ELF-1 (cell line): ENCODE measurements at regions not wholly inside any gene's neighbourhood (a gene's known extent, or its start where the extent isn't known, plus 50 kb on each side); places are given as distances from the start of the nearest gene placed in this dataset.

Experiments used
- DNase-seq: peaks from one replicate; pipeline ENCODE4 v3.0.0-alpha.2; 2016; ENCODE audit warnings: low read depth, low spot score

DNA sequence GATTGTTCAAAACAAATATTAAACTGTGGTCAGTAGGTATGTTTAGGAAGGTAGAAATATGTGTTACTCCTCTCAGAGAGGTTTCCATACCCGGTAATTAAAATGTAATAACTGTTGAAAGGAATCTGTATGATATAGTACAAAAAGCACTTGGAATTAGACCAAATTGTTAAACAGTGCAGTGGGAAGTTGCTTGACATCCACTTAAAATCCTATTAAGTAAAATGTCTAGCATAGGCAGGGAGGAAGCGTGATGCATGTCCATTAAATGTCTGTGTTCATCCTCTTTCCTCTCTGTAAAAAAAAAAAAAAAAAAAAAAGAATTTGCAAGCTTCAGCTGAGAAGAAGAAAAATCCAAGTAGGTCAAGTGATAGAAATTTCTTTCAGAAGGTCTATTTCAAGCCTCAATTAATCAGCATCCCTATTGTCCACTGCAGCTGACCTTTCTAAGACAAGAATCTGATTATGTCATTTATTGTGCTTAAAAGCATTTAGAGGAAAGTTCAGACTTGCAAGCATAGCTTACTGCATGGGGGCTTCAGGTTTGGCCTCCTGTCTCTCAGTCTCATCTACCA lies 265.6 kb upstream of the RGS6 start:
- no peak for DNase-seq

DNA sequence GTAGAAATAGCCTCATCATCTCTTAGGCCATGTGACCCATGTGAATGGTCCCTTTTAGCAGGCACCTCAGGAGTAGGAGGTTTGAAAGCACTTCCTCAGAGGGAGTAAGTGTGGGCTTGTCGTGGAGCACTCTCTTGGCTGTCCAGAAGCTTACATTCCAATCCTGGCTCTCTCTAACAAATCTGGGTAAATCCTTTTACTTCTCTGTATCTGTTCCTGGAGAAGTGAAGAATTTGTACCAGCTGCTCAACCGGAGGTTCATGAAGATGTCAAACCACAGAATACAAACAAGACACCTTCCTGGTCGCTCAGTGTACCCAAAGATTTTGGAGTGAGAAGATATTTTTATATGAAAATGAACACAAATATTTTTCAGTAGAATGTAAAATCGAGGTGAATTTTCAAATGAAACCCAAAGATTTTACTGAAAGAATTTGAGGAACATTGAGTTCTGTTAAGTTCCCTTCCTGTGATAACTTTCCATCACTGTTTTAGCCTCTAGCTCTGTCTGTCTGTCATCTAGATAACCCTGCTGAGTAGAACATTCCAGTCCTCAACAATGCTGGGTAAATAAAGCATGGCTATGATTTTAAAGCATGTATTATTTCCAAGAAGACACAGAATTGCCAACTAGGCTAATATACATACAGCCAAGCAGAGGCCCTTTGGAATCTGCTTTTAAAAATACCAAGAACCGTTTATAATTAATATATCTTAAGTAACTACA lies 263.9 kb upstream of the RGS6 start:
- no peak for DNase-seq

DNA sequence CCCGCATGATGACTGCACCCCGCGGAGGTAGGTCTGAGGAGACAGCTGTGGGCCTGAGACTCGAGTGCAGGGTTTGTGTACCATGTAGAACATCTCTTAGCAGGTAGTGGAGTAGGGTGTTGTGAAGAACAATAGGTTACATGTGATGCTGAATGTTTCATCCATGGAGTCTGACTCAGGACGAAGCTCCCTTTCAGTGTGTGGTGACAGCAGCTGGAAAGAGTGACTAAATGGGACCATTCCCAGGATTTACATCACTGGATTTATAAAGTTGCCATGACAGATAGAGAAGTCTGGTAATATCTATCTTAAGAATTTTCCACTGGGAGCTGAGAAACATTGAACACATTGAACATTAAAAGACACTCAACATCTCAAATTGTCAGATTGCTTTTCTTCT lies 259.6 kb upstream of the RGS6 start:
- DNase-seq, result no peak

DNA sequence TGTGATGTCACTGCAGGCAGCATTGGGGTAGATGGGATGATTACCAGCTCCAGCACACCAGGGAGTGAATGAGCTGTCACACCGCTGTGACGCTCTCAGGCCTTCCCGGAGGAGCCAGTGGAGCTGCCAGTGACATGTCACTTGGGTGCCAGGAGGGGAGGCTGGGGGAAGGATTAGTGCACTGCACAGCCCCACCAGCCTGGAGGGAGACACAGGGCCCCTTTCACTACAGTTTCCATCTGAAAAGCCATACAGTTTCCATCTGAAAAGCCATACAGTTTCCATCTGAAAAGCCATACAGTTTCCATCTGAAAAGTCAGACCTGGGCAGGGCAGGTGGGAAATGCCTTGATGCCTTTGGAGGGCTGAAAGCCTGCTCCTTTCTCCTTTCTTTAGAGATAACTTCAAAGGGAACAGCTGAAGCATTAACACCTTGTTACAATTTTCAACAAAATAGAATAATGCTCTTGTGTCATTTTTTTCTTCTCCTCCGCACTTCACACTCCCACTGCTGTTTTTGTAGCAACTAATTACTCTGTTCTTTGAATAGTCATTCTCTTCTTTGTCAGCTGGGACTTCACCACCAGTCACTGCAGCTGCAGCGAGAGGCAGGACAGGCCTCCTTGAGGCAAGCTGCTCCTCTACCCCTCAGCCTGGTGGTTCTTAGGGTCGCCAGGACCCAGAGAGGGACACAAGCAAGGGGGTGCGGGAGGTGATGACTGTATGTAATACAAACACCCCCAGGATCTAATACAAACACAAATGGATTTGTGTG lies 256.9 kb upstream of the RGS6 start:
- peak; percentile 81 for DNase-seq

DNA sequence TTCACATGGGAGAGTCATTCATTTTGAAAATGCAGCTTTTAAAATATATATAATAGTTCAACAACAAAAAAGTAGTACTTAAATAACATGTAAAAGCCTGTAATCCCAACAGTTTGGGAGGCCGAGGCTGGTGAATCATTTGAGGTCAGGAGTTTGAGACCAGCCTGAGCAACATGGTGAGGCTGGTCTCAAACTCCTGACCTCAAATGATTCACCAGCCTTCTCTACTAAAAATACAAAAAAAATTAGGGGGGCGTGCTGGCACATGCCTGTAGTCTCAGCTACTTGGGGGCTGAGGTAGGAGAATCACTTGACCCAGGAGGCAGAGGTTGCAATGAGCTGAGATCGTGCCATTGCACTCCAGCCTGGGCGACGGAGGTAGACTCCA lies 256.3 kb upstream of the RGS6 start:
- DNase-seq, result no peak

DNA sequence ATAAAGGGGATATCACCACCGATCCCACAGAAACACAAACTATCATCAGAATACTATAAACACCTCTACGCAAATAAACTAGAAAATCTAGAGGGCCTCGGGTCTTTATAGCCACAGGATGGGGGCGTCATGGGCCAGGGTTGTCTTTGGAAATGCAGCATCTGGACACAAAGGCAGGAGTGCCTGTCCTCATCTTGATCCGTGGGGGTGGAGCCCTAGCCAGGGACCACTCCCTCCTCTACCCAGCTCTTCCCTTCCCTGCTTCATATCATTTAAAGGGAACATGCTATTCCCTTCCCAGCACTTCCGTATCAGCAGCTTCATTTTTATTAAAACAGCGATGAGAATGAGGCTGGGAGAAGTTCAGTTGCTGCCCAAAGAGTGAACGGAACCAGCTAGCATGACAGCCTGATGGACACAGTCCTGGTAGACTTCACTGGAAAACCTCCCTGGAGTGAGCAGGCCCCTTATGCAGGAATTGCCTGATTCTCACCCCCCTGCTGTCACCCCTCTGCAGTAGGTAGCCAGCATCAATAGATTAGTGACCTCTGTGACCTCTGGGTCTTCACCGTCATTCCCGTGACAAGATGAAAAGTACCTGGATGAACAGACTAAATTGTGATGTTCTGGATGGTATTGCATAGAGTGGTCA lies 251.4 kb upstream of the RGS6 start:
- peak; percentile 72 for DNase-seq

DNA sequence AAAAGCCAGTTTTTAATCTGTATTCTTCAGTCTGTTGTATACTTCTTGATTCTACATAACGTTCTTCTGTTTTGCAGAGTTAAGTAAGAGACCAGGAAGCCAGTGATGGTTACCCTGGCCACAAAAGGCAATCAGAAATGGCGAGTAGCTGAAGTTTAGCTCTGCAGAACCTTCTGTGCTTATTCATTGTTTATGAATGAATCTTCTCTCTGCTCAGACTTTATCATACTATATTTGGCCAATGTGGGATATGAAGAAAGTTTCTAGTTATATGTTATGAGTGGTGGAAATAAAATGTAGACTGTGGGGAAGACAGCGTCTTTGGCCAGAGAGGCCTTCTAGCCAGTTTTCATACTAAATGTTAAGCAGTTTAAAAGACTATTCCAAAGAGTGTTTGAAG lies 249.9 kb upstream of the RGS6 start:
- DNase-seq, result no peak

DNA sequence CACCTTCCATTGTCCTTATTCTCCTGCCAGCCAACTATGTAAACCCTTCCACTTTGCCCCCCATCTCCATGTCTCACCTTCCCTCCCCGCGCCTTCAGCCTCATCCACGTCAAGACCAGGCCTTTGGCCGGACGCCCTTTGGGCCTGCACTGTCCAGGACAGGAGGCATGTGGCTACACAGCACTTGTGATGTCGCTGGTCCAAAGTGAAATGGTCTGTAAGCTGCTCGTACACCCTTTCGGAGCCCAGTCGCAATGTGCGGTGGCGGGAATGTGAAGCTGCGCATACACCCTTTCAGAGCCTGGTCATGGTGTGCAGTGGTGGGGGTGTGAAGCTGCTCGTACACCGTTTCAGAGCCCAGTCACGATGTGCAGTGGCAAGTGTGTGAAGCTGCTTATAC lies 247.9 kb upstream of the RGS6 start:
- no peak for DNase-seq

DNA sequence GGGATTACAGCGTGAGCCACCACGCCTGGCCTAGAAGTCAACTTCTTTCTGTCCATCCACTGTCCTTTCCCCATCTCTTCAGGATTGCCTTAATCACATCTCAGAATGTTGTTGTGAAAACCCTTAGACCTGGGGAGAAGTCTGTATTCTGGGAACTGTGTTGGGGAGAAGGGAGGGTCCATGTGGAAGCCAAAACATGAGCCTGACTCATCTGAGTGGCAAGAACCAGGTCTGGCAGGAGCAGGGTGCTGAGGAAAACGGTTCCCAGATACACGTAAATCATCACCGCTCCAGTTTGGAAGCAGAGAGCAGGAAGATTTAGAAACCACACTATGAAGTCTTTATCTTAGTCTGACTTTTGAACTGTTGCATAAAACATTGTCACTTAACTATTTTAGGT lies 245.6 kb upstream of the RGS6 start:
- peak; percentile 16 for DNase-seq

DNA sequence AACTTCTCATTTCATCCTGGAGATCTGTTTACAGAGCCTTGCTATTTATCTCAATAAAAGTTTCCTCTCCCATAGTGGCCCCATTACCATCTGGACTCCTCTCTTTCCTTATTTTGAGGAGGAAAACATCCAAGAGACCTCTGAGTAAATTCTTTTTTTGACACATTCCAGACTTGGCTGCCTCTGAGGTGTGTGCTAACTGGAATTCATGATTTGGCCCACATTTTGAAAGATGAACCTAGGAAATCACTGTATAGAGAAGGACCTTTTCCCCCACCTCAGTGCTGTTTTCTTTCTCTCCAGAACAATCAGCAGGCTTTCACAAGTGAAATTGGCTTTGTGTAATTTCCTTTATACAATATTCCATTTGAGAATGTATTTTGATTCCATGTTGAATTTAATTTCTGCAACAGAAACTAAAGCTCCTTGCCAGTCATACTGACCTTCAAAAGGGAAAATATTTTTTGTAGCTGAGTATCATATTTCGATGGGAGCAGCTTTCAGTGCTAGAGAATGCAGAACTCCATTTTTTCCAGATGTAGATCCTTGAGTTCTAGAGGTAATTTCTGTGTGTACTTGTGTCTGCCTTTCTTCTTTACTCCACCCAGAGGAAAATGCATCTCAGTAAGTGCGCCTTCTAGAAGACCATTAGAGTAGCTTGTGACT lies 244.9 kb upstream of the RGS6 start:
- DNase-seq, result no peak

DNA sequence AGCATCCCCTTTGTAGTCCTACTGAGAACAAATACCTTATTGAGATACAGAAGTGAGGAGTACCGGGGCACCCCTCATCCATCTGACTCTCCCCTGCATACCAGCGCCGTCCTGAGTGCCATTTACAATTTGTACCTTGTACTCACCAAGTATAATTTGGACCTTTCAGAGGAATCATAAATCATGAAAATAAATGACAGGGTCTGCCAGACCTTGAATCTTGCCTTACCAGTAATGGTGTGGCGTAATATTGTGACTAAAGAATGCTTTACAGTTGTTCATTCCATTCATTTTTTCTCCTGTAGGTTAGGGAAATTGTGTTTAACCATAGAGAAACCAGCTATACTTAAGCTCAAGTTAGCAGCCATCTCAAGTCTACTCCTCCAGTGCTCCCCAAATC lies 243.7 kb upstream of the RGS6 start:
- DNase-seq, result no peak

DNA sequence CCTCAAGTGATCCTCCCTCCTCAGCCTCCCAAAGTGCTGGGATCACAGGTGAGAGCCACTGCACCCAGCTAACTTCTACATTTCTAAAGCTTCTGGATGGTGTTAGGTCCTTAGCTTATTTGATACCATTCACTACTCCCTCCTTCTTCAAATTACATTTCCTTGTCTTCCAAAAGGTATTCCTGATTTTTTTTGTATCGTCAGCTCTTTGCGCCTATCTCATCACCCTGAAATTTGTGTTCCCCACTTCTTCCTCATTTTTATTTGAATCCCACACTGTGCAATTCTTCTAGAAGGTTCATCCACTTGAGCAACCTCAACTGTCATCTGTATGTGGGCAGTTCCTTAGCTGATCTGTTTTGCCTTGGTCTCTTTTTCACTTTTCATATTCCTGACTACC lies 241.8 kb upstream of the RGS6 start:
- DNase-seq, result no peak

DNA sequence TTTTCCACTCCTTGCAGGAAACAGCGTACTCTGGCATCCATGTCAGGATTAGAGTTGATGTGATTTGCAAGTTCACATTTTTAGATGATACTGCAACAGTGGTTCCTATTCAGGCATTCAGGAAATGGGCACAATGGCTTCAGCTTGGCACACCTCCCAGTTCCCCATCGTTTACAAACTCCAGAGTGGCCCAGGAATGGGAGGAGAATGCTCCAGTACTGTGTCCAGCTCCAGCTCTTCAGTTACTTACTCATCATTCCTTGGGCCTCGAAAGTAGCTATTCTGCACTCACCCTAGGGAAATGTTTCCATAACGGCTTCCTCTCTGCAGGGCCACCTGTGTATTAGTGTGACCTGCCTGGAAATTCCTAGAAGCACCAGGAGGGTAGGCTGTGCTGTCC lies 239.7 kb upstream of the RGS6 start:
- no peak for DNase-seq

DNA sequence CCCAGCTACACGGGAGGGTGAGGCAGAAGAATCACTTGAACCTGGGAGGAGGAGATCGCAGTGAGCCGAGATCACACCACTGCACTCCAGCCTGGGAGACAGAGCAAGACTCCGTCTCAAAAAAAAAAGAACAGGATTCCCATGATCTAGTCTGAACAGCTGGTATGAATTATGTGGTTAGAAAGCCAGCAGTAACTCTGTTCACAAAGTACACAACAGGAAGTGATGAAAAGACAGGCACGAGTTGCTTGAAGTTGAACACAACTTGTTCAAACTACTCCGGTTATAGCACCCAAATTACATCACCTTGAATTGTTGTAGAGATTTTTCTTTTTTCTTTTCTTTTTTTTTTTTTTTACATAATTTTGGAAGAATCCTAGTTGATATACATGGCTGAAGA lies 238.8 kb upstream of the RGS6 start:
- no peak for DNase-seq

DNA sequence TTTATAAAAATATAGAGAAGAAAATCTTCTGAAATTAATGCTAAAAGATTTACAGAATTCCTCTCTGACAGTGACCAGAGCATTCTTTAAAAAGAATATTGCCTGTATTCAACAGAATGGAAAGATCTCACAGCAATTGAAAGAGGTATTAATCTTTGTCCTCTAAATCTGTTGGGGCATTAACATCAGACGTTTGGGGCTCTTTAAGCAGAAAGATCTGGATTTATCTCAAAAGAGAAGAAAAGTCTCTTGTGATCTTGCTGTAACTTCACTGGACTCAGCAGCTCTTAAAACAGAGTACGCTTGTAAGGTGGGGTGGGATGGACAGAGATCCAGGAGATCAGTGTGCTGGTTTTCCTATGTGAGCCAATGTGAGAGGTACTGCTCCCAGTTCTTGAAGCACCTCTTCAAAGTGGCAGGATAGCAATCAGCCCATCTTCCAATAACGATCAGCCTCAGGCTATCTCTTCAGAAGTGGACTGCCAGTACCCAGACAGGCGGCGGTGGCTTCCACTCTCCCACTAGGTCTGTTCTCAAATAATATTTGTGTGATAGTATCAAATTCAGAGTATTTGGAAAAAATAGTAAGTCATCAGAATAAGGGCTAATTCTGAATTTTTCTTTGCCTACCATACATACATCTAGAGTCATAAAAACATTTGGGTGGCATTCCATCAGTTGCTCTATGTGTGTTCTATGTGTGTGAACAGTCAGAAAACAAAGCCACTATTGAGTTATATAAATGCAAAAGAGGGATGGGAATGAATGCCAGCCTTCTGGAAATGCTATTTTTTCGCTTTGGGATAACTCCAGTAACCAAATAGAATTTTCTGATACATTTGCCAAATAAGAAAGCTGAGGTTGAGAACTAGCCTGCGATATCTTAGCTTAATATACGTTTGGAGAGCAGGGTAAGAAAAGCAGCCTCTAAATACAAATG lies 237.4 kb upstream of the RGS6 start:
- peak; percentile 23 for DNase-seq

DNA sequence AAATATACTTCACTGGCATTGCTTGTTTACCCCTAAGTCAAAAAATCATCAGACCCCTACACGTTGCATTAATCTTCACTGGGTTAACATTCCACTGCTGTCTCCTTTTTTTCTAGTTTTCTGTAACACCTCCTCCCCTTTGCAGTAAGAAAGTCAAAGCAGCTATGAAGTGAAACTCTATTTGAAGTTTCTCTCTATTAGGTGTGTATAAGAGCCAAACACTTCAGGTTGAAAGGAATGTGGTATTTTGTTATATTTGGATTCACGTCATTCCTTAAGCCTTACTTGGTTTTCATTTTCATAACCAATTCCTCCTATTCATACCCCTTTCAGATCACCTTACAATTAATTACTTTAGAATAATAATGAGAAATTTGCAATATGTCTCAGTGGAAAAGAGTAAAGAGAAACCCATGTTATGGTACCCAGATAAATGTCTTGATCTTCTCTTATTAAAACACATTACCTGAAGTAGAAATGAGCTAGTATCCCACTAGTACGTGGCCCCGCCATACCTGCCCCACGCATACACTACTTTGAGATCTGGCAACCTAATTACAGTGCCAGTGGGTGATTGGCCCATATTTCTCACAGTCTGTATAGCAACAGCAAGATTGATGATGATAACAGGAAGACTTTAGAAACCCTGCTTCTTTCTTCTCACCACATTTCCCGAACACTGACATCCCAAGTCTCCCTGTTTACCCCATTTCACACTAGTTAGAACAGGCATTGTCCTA lies 236.4 kb upstream of the RGS6 start:
- no peak for DNase-seq

DNA sequence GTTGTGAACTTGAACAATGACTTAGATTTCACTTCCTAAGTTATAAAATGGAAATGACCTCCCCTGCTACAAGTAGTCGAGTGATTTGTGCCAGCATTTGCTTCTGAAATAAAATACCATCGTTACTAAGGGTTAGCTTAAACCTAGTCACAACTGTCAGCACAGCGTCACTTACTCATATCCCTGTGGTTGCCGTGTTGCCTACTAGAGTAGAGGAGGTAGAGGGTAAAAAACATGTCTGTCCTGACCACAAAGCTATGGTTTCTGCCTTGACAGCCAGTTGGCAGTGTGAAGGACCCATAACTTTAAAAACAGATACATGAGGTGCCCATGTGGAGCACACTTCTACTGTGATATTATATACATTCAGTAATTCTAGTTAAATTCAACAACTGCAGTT lies 234.2 kb upstream of the RGS6 start:
- no peak for DNase-seq

DNA sequence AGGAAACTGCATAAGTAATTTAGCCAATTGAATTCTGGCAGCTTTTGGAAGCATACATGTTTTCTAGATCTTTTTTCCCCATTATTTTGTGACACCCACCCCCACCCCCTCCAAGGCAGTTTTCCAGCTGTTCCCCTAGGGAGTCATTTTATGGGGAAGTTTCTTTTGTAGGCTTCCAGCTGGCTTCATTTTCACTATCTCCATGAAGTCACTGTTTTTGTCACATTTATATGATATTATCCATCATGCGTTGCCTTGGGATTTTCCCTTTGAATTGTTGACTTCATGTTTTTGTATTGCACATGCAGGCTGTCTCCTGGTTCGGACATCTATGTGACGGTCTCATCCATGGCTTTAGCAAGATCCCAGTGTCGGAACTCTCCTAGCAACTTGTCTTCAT lies 233.6 kb upstream of the RGS6 start:
- DNase-seq, result no peak

DNA sequence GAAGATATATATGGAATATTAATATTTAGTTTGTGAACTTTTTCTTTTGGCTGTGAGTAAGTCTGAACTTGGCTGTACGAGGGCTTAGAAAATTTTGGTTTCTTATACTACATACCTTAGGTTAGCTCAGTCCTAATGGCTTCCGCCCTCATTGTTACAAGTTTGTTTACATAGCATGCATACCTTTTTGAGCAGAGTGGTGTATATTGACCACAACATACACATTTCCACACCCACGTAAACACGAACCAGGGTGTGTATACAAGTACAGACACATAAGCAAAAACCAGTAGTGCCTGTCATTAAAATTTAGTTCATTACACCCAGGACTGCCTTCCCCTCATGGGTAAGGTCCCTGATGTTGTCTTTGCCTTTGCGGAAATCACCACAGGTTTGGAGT lies 230.2 kb upstream of the RGS6 start:
- DNase-seq, result no peak

DNA sequence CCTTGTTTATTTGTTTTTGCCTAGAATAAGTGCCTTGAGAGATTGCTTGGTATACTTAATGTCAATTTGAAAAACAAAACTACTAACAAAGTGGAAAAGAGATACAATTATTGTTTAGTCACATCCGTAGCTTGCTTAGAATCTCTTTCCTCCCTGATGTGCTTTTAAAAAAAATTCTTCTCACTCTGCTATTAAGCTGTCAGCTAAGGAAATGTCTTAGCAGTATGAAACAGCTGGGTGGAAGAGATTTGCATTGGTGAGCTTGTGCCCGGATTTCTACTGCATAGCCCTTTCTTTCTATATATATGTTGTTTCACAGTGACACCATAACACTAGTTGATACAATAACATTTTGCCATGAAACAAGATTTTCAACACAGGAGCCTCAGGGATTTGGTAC lies 229.4 kb upstream of the RGS6 start:
- DNase-seq, result no peak
